Peyer's patch (tissue), 4 donors: ENCODE measurements at regions not wholly inside any gene's neighbourhood (a gene's known extent, or its start where the extent isn't known, plus 50 kb on each side); places are given as distances from the start of the nearest gene placed in this dataset.

Experiments
- DNase-seq, 3 donors: peaks; one replicate each; pipeline ENCODE4 v3.0.0-alpha.2; 2017 to 2019
- H3K27ac ChIP-seq, 4 donors: fragments of 200-600 bp; sonication (generic); one replicate each; pipeline ENCODE4 v1.5.1; 2016 to 2019
- H3K27me3 ChIP-seq, 2 donors: fragments of 200-600 bp; sonication (generic); one replicate each; pipeline ENCODE4 v1.5.1; 2019
- H3K36me3 ChIP-seq, 3 donors: fragments of 200-600 bp; sonication (generic); one replicate each; pipeline ENCODE4 v1.5.1; 2016 to 2019
- H3K4me1 ChIP-seq, 4 donors: fragments of 200-600 bp; sonication (generic); one replicate each; pipeline ENCODE4 v1.5.1; 2016 to 2019
- H3K4me3 ChIP-seq, 4 donors: fragments of 200-600 bp; sonication (generic); 1 replicate in 3 of 4; 2 replicates in 1 of 4; pipeline ENCODE4 v1.5.1; 2016 to 2019; ENCODE audit warnings: mild to moderate bottlenecking in 1 of 4
- H3K9me3 ChIP-seq, 4 donors: fragments of 200-600 bp; sonication (generic); one replicate each; pipeline ENCODE4 v1.5.1; 2016 to 2019; ENCODE audit warnings: mild to moderate bottlenecking in 1 of 4
- POLR2A ChIP-seq, 2 donors: fragments of 450-650 bp; IDR thresholded peaks; one replicate each; pipeline ENCODE4 v1.5.1; 2017; ENCODE audit warnings: antibody characterized with exemption in 2 of 2, mild to moderate bottlenecking in 2 of 2, moderate library complexity in 2 of 2
- TF ChIP-seq, protein P1 (sequence below), 6 experiments: fragments of 450-650 bp in 4 of 6; fragments of 200-600 bp in 2 of 6; sonication (generic) in 1 of 6; IDR thresholded peaks; one replicate each; pipeline ENCODE4 v1.5.1; 2017 to 2019; ENCODE audit warnings: antibody characterized with exemption in 6 of 6, mild to moderate bottlenecking in 3 of 6, moderate library complexity in 1 of 6

- Histone ChIP-seq H3K4me1 (no peaks in the 10 kb centered on the region), H3K4me3 (no peak overlapping the region), H3K36me3 (no peaks in the 10 kb centered on the region), H3K27ac (no peak overlapping the region), H3K27me3 (no peaks in the 10 kb centered on the region), H3K9me3 (no peaks in the 10 kb centered on the region)
- no peak for DNase-seq
- TF ChIP-seq, protein P1, sequence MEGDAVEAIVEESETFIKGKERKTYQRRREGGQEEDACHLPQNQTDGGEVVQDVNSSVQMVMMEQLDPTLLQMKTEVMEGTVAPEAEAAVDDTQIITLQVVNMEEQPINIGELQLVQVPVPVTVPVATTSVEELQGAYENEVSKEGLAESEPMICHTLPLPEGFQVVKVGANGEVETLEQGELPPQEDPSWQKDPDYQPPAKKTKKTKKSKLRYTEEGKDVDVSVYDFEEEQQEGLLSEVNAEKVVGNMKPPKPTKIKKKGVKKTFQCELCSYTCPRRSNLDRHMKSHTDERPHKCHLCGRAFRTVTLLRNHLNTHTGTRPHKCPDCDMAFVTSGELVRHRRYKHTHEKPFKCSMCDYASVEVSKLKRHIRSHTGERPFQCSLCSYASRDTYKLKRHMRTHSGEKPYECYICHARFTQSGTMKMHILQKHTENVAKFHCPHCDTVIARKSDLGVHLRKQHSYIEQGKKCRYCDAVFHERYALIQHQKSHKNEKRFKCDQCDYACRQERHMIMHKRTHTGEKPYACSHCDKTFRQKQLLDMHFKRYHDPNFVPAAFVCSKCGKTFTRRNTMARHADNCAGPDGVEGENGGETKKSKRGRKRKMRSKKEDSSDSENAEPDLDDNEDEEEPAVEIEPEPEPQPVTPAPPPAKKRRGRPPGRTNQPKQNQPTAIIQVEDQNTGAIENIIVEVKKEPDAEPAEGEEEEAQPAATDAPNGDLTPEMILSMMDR (IDR thresholded peaks at IDR 0.05), result no peak
- no peak for TF ChIP-seq POLR2A (IDR thresholded peaks at IDR 0.05)
Measured at GRCh38 chrX:39222346-39223113, 421.3 kb downstream of the MID1IP1 start.

- Histone ChIP-seq H3K9me3 (no peaks in the 10 kb centered on the region), H3K36me3 (no peaks in the 10 kb centered on the region), H3K4me1 (no peaks in the 10 kb centered on the region), H3K4me3 (no peak overlapping the region), H3K27ac (peak overlapping the region in 2 of 4 donors; percentile 45 to 63), H3K27me3 (no peaks in the 10 kb centered on the region)
- peak in 1 of 3 donors; percentile 65 for DNase-seq
- no peak for TF ChIP-seq POLR2A (IDR thresholded peaks at IDR 0.05)
- TF ChIP-seq, protein P1 (IDR thresholded peaks at IDR 0.05), result no peak
Measured at GRCh38 chrX:39226251-39226650, 425.0 kb downstream of the MID1IP1 start.

DNA sequence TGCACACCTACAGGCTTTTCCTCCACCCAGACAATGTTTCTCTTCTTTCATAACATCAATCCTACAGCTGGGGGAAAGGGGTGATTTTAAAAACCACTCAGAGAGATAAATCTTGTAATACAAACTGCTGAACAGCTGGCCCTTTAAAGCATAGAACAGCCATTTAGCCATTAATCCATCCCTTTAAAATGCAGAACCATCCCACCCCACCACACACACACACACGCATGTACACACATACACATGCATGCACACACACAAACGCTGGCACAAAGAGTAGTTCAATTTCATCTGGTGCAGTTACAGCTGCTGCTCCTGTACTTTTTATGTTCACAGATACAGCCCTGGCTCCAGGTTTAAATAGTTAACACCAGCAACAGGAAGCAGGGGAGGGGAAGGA, 426.1 kb downstream of the MID1IP1 start:
- no peaks in the 10 kb centered on the region for H3K36me3 ChIP-seq
- H3K9me3 ChIP-seq, result no peaks in the 10 kb centered on the region
- H3K27me3 ChIP-seq, result no peaks in the 10 kb centered on the region
- DNase-seq, result no peak
- no peaks in the 10 kb centered on the region for H3K4me1 ChIP-seq
- TF ChIP-seq, protein P1 (IDR thresholded peaks at IDR 0.05), result no peak
- no peak for TF ChIP-seq POLR2A (IDR thresholded peaks at IDR 0.05)
- no peak overlapping the region for H3K27ac ChIP-seq
- H3K4me3 ChIP-seq, result no peak overlapping the region

- H3K4me1 ChIP-seq, result no peaks in the 10 kb centered on the region
- no peaks in the 10 kb centered on the region for H3K36me3 ChIP-seq
- DNase-seq, result no peak
- TF ChIP-seq, protein P1 (IDR thresholded peaks at IDR 0.05), result no peak
- no peaks in the 10 kb centered on the region for H3K9me3 ChIP-seq
- H3K27ac ChIP-seq, result no peak overlapping the region
- no peaks in the 10 kb centered on the region for H3K27me3 ChIP-seq
- H3K4me3 ChIP-seq, result no peak overlapping the region
Measured at GRCh38 chrX:39238006-39238405, 436.7 kb downstream of the MID1IP1 start.

- TF ChIP-seq, protein P1 (IDR thresholded peaks at IDR 0.05), result peak in 4 of 6 experiments; percentile 46 to 77 (median 70)
- no peak for TF ChIP-seq POLR2A (IDR thresholded peaks at IDR 0.05)
- Histone ChIP-seq H3K27ac (peak overlapping the region in 1 of 4 donors; percentile 48), H3K9me3 (no peaks in the 10 kb centered on the region), H3K4me3 (no peak overlapping the region), H3K4me1 (no peaks in the 10 kb centered on the region), H3K27me3 (no peaks in the 10 kb centered on the region), H3K36me3 (no peaks in the 10 kb centered on the region)
- DNase-seq, result peak in 1 of 3 donors; percentile 68
Measured at GRCh38 chrX:39242187-39242586, 440.9 kb downstream of the MID1IP1 start.
